IMR-90 (cell line): ENCODE measurements at regions not wholly inside any gene's neighbourhood (a gene's known extent, or its start where the extent isn't known, plus 50 kb on each side); places are given as distances from the start of the nearest gene placed in this dataset.

ENCODE experiments used
- ATAC-seq: fragments of 200-7000 bp; cut with Tn5 transposase; 2 replicates; pipeline ENCODE4 v1.9.1; 2020; ENCODE audit warnings: low read depth, mild to moderate bottlenecking, moderate library complexity
- BruUV-seq: library from RNA; stranded (reverse); fragments of 400-500 nt; replicated peaks from 2 replicates; lab custom pipeline; 2021; lab: Mats Ljungman, UMichigan
- CTCF ChIA-PET: fragments of 300-600 bp; formaldehyde crosslinking; extraction: SDS; loops from one replicate; lab custom pipeline; 2021; ENCODE audit warnings: antibody characterized with exemption; lab: Yijun Ruan, JAX
- POLR2A ChIA-PET: fragments of 300-600 bp; sonication (Branson Sonifier 250); formaldehyde crosslinking; loops from one replicate; lab custom pipeline; 2022; ENCODE audit warnings: antibody characterized with exemption; ENCODE audit not compliant: unreplicated experiment; lab: Charles Lee
- DNase-seq: peaks from one replicate; pipeline ENCODE4 v3.0.0; 2013
- H2AFZ ChIP-seq: replicated peaks from 2 replicates; pipeline ENCODE3; 2013; ENCODE audit warnings: low read length, mild to moderate bottlenecking; ENCODE audit not compliant: poor library complexity
- H2AK5ac ChIP-seq: 2 replicates; pipeline ENCODE4 v1.6.1; 2013; ENCODE audit warnings: low read depth, low read length, inconsistent platforms
- H2AK9ac ChIP-seq: replicated peaks from 2 replicates; pipeline ENCODE3; 2013; ENCODE audit warnings: mild to moderate bottlenecking, low read depth, low read length, moderate library complexity; ENCODE audit not compliant: poor library complexity
- H2BK120ac ChIP-seq: 2 replicates; pipeline ENCODE4 v1.6.1; 2013; ENCODE audit warnings: low read depth, low read length, inconsistent platforms
- H2BK15ac ChIP-seq: 3 replicates; pipeline ENCODE4 v1.6.1; 2013; ENCODE audit warnings: low read depth, low read length, inconsistent platforms
- H2BK20ac ChIP-seq: 2 replicates; pipeline ENCODE4 v1.6.1; 2013; ENCODE audit warnings: low read depth, mild to moderate bottlenecking, inconsistent platforms, low read length, moderate library complexity
- H2BK5ac ChIP-seq: 2 replicates; pipeline ENCODE4 v1.6.1; 2013; ENCODE audit warnings: mild to moderate bottlenecking, low read depth, low read length, inconsistent platforms; ENCODE audit not compliant: poor library complexity, severe bottlenecking
- H3K14ac ChIP-seq: replicated peaks from 2 replicates; pipeline ENCODE4 v1.6.1; 2013; ENCODE audit warnings: low read depth, low read length, inconsistent platforms
- H3K18ac ChIP-seq: 2 replicates; pipeline ENCODE4 v1.6.1; 2013; ENCODE audit warnings: low read depth, low read length, control low read depth
- H3K23ac ChIP-seq: 2 replicates; pipeline ENCODE4 v1.6.1; 2013; ENCODE audit warnings: low read depth, low read length, inconsistent platforms
- H3K27ac ChIP-seq: 2 replicates; pipeline ENCODE4 v1.5.1; 2013; ENCODE audit warnings: mild to moderate bottlenecking, control low read depth, low read length; ENCODE audit not compliant: insufficient read depth
- H3K27me3 ChIP-seq: 2 replicates; pipeline ENCODE4 v1.6.1; 2013; ENCODE audit warnings: low read length; ENCODE audit not compliant: control insufficient read depth, insufficient read depth
- H3K36me3 ChIP-seq: 2 replicates; pipeline ENCODE4 v1.6.1; 2013; ENCODE audit warnings: low read length, mixed read lengths; ENCODE audit not compliant: control insufficient read depth, insufficient read depth
- H3K4ac ChIP-seq: 2 replicates; pipeline ENCODE4 v1.6.1; 2013; ENCODE audit warnings: low read depth, low read length, inconsistent platforms
- H3K4me1 ChIP-seq: 2 replicates; pipeline ENCODE4 v1.6.1; 2013; ENCODE audit warnings: low read length, mixed read lengths; ENCODE audit not compliant: control insufficient read depth, insufficient read depth
- H3K4me2 ChIP-seq: 2 replicates; pipeline ENCODE4 v1.6.1; 2013; ENCODE audit warnings: low read depth, mild to moderate bottlenecking, control low read depth, low read length, moderate library complexity
- H3K4me3 ChIP-seq: 2 replicates; pipeline ENCODE4 v1.5.1; 2013; ENCODE audit warnings: low read depth, mild to moderate bottlenecking, control low read depth, low read length, moderate library complexity; ENCODE audit not compliant: insufficient read depth
- H3K56ac ChIP-seq: 2 replicates; pipeline ENCODE4 v1.6.1; 2013; ENCODE audit warnings: low read length, inconsistent platforms; ENCODE audit not compliant: insufficient read depth; ENCODE audit errors: extremely low read depth
- H3K79me1 ChIP-seq, 2 experiments: 2 replicates each; pipeline ENCODE4 v1.6.1; 2013; ENCODE audit warnings: low read length in 2 of 2, inconsistent platforms in 1 of 2, low read depth in 1 of 2
- H3K9ac ChIP-seq: 2 replicates; pipeline ENCODE4 v1.6.1; 2013; ENCODE audit warnings: low read depth, low read length, control low read depth
- H3K9me1 ChIP-seq: 2 replicates; pipeline ENCODE4 v1.6.1; 2013; ENCODE audit warnings: low read length, inconsistent platforms; ENCODE audit not compliant: insufficient read depth
- H3K9me3 ChIP-seq: 2 replicates; pipeline ENCODE4 v1.6.1; 2013; ENCODE audit warnings: low read length; ENCODE audit not compliant: control insufficient read depth, insufficient read depth
- H4K20me1 ChIP-seq: 2 replicates; pipeline ENCODE4 v1.6.1; 2013; ENCODE audit warnings: low read length, inconsistent platforms; ENCODE audit not compliant: insufficient read depth
- H4K5ac ChIP-seq: 2 replicates; pipeline ENCODE4 v1.6.1; 2013; ENCODE audit warnings: mild to moderate bottlenecking, low read depth, low read length, control low read depth
- H4K8ac ChIP-seq, 2 experiments: 2 replicates each; pipeline ENCODE4 v1.6.1; 2013; ENCODE audit warnings: low read depth in 2 of 2, low read length in 2 of 2, control low read depth in 1 of 2, inconsistent platforms in 1 of 2
- H4K91ac ChIP-seq: 2 replicates; pipeline ENCODE4 v1.6.1; 2013; ENCODE audit warnings: low read depth, low read length, inconsistent platforms; ENCODE audit not compliant: insufficient read depth
- BHLHE40 ChIP-seq: fragments of 150-350 bp; IDR thresholded peaks from 2 replicates; pipeline ENCODE4 v1.6.1; 2016; ENCODE audit warnings: mild to moderate bottlenecking, low read depth, low read length
- CHD1 ChIP-seq: IDR thresholded peaks from 2 replicates; pipeline ENCODE4 v1.6.1; 2012; ENCODE audit warnings: low read depth, low read length, improper control_type of control experiment
- MXI1 ChIP-seq: IDR thresholded peaks from 2 replicates; pipeline ENCODE4 v1.6.1; 2012; ENCODE audit warnings: low read depth, mild to moderate bottlenecking, low read length, moderate library complexity, borderline replicate concordance
- SMC3 ChIP-seq: fragments of 150-350 bp; IDR thresholded peaks from 2 replicates; pipeline ENCODE4 v1.6.1; 2016; ENCODE audit warnings: low read depth, mild to moderate bottlenecking, antibody characterized with exemption, low read length, moderate library complexity
- WGBS, 2 experiments: methylation state at CpG; one replicate each; pipeline versions ENCODE4 v1.1.5 to v1.1.7; 2013; ENCODE audit warnings: missing lambda C conversion rate in 2 of 2; ENCODE audit not compliant: insufficient read length in 1 of 2; ENCODE audit errors: extremely low coverage in 2 of 2; 5-methylcytosine and 5-hydroxymethylcytosine counted together
- dilution Hi-C: fragments of 300-500 bp; cut with HindIII; formaldehyde crosslinking; loops from one replicate; pipeline ENCODE4 v1.14.3; 2018; ENCODE audit warnings: low sequenced_read_pairs; ENCODE audit not compliant: unreplicated experiment
- in situ Hi-C: fragments of 300-500 bp; cut with MboI; formaldehyde crosslinking; loops from 3 replicates; pipeline ENCODE4 v1.14.3; 2019; ENCODE audit warnings: low sequenced_read_pairs, inconsistent platforms, mixed read lengths
- intact Hi-C: fragments of 100-400 bp; cut with micrococcal nuclease; formaldehyde crosslinking; loops from 2 replicates; pipeline ENCODE4 v1.10.0; 2022
- TF ChIP-seq, protein P1 (sequence below): fragments of 150-350 bp; IDR thresholded peaks from 2 replicates; pipeline ENCODE4 v1.6.1; 2016; ENCODE audit warnings: low read depth, mild to moderate bottlenecking, low read length, moderate library complexity, borderline replicate concordance

DNA sequence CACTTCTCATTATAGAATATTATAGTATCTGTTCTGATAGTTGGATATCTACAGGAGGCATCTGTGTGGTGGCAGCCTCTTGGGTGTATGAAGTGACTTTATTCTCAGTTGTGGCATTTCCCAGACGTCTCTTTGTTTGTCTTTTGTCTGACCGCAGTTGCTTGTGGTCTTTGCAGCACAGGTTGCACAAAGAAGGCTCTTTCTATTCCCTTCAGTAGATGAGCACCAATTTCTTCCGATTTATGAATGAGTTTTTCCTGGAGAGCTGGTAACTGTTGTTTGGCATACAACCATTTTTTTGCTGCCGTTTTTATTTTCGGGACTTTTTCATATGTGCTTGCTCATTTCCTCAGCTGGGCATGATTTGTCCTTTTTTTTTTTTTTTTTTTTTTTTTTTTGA, 56.4 kb upstream of the MYO10 start:
- POLR2A ChIA-PET = no interaction called here
- H4K20me1 ChIP-seq = no peaks in the 10 kb centered on the region
- no peaks in the 10 kb centered on the region for H3K36me3 ChIP-seq
- no peak overlapping the region for H2AK5ac ChIP-seq
- H3K4me3 ChIP-seq = no peak overlapping the region
- no peak overlapping the region for H2AFZ ChIP-seq
- no peak overlapping the region for H2AK9ac ChIP-seq
- no peak overlapping the region for H2BK120ac ChIP-seq
- H3K79me1 ChIP-seq = peaks cover 0 to 3% of the 10 kb centered on the region in 2 experiments; a peak in 1 of 4 replicates
- H2BK20ac ChIP-seq = no peak overlapping the region
- H3K4me1 ChIP-seq = peaks cover 13% of the 10 kb centered on the region
- no peak overlapping the region for H4K8ac ChIP-seq
- H3K4me2 ChIP-seq = no peak overlapping the region
- dilution Hi-C loops = no loop called here
- no peak overlapping the region for H2BK15ac ChIP-seq
- no TSS peak for BruUV-seq
- no peaks in the 10 kb centered on the region for H3K27me3 ChIP-seq
- DNase-seq (no peak), ATAC-seq (no peak)
- H3K56ac ChIP-seq = no peak overlapping the region
- no peak overlapping the region for H2BK5ac ChIP-seq
- TF ChIP-seq, protein P1, sequence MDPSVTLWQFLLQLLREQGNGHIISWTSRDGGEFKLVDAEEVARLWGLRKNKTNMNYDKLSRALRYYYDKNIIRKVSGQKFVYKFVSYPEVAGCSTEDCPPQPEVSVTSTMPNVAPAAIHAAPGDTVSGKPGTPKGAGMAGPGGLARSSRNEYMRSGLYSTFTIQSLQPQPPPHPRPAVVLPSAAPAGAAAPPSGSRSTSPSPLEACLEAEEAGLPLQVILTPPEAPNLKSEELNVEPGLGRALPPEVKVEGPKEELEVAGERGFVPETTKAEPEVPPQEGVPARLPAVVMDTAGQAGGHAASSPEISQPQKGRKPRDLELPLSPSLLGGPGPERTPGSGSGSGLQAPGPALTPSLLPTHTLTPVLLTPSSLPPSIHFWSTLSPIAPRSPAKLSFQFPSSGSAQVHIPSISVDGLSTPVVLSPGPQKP = no peak
- TF ChIP-seq CHD1 = no peak
- TF ChIP-seq BHLHE40 = no peak
- TF ChIP-seq SMC3 = no peak
- no peak for TF ChIP-seq MXI1
- no peak overlapping the region for H4K5ac ChIP-seq
- no peak overlapping the region for H3K27ac ChIP-seq
- H3K14ac ChIP-seq = no peak overlapping the region
- no peak overlapping the region; the same call in 1 of the 2 replicates for H4K91ac ChIP-seq
- no peak overlapping the region for H3K9ac ChIP-seq
- no peaks in the 10 kb centered on the region for H3K9me3 ChIP-seq
- CTCF ChIA-PET = no interaction called here
- in situ Hi-C loops = no loop called here
- H3K9me1 ChIP-seq = peaks cover 8% of the 10 kb centered on the region; the same call in 1 of the 2 replicates
- no CpG with 5 or more reads among the region's 5 CpGs for WGBS, 2 experiments
- intact Hi-C loops = no loop called here
- no peak overlapping the region for H3K18ac ChIP-seq
- H3K4ac ChIP-seq = no peak overlapping the region
- no peak overlapping the region for H3K23ac ChIP-seq
